ENCODE measurements at regions not wholly inside any gene's neighbourhood (a gene's known extent, or its start where the extent isn't known, plus 50 kb on each side); places are given as distances from the start of the nearest gene placed in this dataset.

DNA sequence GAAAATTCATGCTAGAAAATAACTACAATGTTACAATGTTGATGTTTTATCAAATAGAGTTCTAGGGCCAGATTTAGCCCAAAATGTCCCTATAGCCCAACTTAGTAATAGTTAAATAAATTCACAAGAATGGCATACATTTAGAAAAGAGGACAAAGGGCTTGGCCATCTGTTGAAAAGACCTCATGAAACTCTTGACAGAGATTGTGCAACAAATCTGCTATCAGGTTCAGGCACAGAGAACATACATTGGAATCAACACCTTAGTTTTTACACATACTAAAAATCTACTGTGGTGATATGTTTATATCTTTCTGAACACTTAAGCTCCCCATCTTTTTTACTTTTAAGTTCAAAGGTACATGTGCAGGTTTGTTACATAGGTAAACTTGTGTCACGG is 298.3 kb upstream of the DACH1 start:
- TF ChIP-seq, protein P1, sequence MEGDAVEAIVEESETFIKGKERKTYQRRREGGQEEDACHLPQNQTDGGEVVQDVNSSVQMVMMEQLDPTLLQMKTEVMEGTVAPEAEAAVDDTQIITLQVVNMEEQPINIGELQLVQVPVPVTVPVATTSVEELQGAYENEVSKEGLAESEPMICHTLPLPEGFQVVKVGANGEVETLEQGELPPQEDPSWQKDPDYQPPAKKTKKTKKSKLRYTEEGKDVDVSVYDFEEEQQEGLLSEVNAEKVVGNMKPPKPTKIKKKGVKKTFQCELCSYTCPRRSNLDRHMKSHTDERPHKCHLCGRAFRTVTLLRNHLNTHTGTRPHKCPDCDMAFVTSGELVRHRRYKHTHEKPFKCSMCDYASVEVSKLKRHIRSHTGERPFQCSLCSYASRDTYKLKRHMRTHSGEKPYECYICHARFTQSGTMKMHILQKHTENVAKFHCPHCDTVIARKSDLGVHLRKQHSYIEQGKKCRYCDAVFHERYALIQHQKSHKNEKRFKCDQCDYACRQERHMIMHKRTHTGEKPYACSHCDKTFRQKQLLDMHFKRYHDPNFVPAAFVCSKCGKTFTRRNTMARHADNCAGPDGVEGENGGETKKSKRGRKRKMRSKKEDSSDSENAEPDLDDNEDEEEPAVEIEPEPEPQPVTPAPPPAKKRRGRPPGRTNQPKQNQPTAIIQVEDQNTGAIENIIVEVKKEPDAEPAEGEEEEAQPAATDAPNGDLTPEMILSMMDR (IDR thresholded peaks at IDR 0.05): no peak
- TF ChIP-seq POLR2A (IDR thresholded peaks at IDR 0.05) (no peak), POLR2AphosphoS5 (IDR thresholded peaks at IDR 0.05) (no peak), EP300 (IDR thresholded peaks at IDR 0.05) (no peak)

Measured in sigmoid colon (tissue), 4 donors.